Transverse colon (tissue), 3 donors: ENCODE measurements at regions not wholly inside any gene's neighbourhood (a gene's known extent, or its start where the extent isn't known, plus 50 kb on each side); places are given as distances from the start of the nearest gene placed in this dataset.

Source experiments
- CTCF ChIP-seq, 5 experiments: fragments of 200-600 bp in 3 of 5; fragments of 450-650 bp in 2 of 5; sonication (generic) in 3 of 5; IDR thresholded peaks; 1 replicate in 2 of 5; 2 replicates in 3 of 5; pipeline ENCODE4 v1.5.1; 2016 to 2017; ENCODE audit warnings: antibody characterized with exemption in 5 of 5, inconsistent platforms in 3 of 5, mild to moderate bottlenecking in 2 of 5, moderate library complexity in 1 of 5
- POLR2A ChIP-seq: fragments of 450-650 bp; IDR thresholded peaks from one replicate; pipeline ENCODE4 v1.6.1; 2016; ENCODE audit warnings: antibody characterized with exemption, mild to moderate bottlenecking, moderate library complexity

GRCh38 chr12:13278249-13278787 lies 81.8 kb downstream of the EMP1 start:
- no peak for TF ChIP-seq POLR2A
- TF ChIP-seq CTCF (IDR thresholded peaks at IDR 0.05), result peak; percentile 92 to 100 (median 98)
